SHP77 (cell line): ENCODE measurements at regions not wholly inside any gene's neighbourhood (a gene's known extent, or its start where the extent isn't known, plus 50 kb on each side); places are given as distances from the start of the nearest gene placed in this dataset.

Experiments
- DNase-seq, 2 experiments: peaks; one replicate each; lab custom pipeline; 2025; lab: John Stamatoyannopoulos, UW

GRCh38 chr1:22245726-22246125 lies 102.8 kb upstream of the WNT4 start:
- DNase-seq: no peak

GRCh38 chr1:22246755-22247480 lies 104.0 kb upstream of the WNT4 start:
- no peak for DNase-seq

- no peak for DNase-seq
Measured at GRCh38 chr1:22247527-22248245, 104.8 kb upstream of the WNT4 start.

- no peak for DNase-seq
Measured at GRCh38 chr1:22248746-22249145, 105.8 kb upstream of the WNT4 start.

GRCh38 chr1:22249928-22250680 lies 107.2 kb upstream of the WNT4 start:
- no peak for DNase-seq

- DNase-seq: no peak
Measured at GRCh38 chr1:22250724-22251123, 107.8 kb upstream of the WNT4 start.

GRCh38 chr1:22252251-22252650 lies 109.4 kb upstream of the WNT4 start:
- DNase-seq: peak in 1 of 2 experiments; percentile 35

- no peak for DNase-seq
Measured at GRCh38 chr1:22253012-22253790, 110.3 kb upstream of the WNT4 start.

- no peak for DNase-seq
Measured at GRCh38 chr1:22254756-22255155, 111.9 kb upstream of the WNT4 start.

GRCh38 chr1:22255341-22256212 lies 112.7 kb upstream of the WNT4 start:
- DNase-seq: no peak

GRCh38 chr1:22256213-22256512 lies 113.3 kb upstream of the WNT4 start:
- DNase-seq: peak; percentile 15 to 22

- peak; percentile 56 to 69 for DNase-seq
Measured at GRCh38 chr1:22257290-22258275, 114.7 kb upstream of the WNT4 start.

GRCh38 chr1:22258698-22259097 lies 115.8 kb upstream of the WNT4 start:
- DNase-seq: no peak

GRCh38 chr1:22259551-22260282 lies 116.8 kb upstream of the WNT4 start:
- DNase-seq: peak; percentile 54 to 77

GRCh38 chr1:22260860-22261432 lies 118.0 kb upstream of the WNT4 start:
- no peak for DNase-seq

- DNase-seq: no peak
Measured at GRCh38 chr1:22261580-22261979, 118.7 kb upstream of the WNT4 start.

- peak; percentile 71 to 75 for DNase-seq
Measured at GRCh38 chr1:22262583-22262982, 119.7 kb upstream of the WNT4 start.

GRCh38 chr1:22263359-22263758 lies 120.5 kb upstream of the WNT4 start:
- peak in 1 of 2 experiments; percentile 25 for DNase-seq
